ENCODE measurements at regions not wholly inside any gene's neighbourhood (a gene's known extent, or its start where the extent isn't known, plus 50 kb on each side); places are given as distances from the start of the nearest gene placed in this dataset.

DNA sequence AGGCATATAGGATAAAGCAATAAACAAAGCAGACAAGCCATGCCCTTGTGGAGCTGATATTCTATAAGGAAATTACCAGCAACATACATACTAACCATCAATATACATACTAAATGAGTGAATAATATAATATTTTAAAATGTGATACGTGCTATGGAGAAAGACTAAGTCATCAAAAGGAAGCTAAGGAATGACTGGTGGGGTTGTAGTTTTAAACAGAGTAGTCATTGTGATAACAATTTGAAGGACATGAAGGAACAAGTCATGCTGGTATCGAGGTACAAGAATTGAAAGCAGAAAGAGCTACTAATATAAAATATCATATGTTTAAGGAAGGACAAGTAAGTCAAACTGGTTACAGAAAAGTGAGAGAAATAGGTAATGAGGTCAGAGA lies 894.9 kb upstream of the PCDH9 start:
- TF ChIP-seq, protein P1, sequence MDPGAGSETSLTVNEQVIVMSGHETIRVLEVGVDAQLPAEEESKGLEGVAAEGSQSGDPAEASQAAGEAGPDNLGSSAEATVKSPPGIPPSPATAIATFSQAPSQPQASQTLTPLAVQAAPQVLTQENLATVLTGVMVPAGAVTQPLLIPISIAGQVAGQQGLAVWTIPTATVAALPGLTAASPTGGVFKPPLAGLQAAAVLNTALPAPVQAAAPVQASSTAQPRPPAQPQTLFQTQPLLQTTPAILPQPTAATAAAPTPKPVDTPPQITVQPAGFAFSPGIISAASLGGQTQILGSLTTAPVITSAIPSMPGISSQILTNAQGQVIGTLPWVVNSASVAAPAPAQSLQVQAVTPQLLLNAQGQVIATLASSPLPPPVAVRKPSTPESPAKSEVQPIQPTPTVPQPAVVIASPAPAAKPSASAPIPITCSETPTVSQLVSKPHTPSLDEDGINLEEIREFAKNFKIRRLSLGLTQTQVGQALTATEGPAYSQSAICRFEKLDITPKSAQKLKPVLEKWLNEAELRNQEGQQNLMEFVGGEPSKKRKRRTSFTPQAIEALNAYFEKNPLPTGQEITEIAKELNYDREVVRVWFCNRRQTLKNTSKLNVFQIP (CRISPR knock-in tag; IDR thresholded peaks at IDR 0.05; ENCODE audit: borderline replicate concordance, low read depth): no peak
- TF ChIP-seq, protein P2, sequence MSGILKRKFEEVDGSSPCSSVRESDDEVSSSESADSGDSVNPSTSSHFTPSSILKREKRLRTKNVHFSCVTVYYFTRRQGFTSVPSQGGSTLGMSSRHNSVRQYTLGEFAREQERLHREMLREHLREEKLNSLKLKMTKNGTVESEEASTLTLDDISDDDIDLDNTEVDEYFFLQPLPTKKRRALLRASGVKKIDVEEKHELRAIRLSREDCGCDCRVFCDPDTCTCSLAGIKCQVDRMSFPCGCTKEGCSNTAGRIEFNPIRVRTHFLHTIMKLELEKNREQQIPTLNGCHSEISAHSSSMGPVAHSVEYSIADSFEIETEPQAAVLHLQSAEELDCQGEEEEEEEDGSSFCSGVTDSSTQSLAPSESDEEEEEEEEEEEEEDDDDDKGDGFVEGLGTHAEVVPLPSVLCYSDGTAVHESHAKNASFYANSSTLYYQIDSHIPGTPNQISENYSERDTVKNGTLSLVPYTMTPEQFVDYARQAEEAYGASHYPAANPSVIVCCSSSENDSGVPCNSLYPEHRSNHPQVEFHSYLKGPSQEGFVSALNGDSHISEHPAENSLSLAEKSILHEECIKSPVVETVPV (CRISPR knock-in tag; IDR thresholded peaks at IDR 0.05): no peak
- TF ChIP-seq ZFP30 (CRISPR knock-in tag; IDR thresholded peaks at IDR 0.05): no peak
- no peak for ATAC-seq

DNA sequence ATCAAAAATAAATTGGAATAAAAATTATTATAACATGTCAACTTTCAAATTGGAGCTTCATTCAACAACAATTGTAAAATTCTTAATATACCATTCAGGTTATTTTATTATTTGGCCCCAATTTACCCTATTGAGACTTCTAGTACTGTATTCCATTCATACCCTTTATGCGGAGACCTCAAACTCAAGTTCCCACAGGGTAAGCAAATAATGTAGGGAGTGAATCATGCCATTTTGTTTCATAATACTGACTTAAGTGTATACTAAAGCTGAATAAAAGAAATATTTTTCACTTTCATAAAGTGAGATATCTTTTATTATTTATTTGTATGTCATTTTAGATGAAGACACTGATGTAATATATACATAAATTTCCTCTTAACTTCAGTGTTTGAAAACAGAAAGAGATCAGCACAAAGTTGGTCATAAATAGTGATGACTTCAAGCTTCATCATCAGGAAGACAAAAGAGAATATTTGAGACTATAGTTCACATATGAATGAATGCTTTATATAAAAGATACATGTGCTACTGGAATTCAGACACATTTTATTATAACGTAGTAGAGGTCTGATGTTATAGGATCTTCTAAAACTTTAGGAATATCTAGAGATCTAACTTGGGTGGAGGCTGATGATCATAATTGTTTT lies 894.4 kb upstream of the PCDH9 start:
- no peak for TF ChIP-seq ZFP30 (CRISPR knock-in tag; IDR thresholded peaks at IDR 0.05)

DNA sequence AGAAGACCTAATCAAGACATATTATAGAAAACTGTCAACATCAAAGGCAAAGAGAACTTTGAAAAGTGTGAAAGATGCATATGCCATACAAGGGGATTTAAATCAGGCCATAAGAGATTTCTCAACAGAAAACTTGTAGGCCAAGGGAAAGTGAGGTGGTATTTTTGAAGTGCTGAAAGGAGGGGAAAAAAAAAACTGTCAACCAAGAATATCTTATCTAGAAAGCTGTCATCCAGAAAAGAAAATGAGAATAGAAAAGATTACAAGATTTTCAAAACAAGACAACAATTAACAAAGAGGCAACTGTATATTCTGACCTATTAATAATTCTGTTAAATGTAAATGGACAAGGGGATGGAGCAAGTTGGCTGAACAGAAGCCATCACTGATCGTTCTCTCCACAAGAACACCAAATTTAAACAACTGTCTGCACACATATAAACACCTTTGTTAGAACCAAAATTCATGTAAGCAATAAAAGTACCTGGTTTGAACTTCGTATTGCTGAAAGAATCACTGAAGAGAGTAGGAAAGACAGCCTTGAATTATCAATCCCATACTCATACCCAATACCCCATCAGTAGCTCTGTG lies 880.1 kb upstream of the PCDH9 start:
- no peak for ATAC-seq
- TF ChIP-seq, protein P3, sequence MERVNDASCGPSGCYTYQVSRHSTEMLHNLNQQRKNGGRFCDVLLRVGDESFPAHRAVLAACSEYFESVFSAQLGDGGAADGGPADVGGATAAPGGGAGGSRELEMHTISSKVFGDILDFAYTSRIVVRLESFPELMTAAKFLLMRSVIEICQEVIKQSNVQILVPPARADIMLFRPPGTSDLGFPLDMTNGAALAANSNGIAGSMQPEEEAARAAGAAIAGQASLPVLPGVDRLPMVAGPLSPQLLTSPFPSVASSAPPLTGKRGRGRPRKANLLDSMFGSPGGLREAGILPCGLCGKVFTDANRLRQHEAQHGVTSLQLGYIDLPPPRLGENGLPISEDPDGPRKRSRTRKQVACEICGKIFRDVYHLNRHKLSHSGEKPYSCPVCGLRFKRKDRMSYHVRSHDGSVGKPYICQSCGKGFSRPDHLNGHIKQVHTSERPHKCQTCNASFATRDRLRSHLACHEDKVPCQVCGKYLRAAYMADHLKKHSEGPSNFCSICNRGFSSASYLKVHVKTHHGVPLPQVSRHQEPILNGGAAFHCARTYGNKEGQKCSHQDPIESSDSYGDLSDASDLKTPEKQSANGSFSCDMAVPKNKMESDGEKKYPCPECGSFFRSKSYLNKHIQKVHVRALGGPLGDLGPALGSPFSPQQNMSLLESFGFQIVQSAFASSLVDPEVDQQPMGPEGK (CRISPR knock-in tag; IDR thresholded peaks at IDR 0.05; ENCODE audit: borderline replicate concordance): no peak

More for the DNA sequence above, 894.4 kb upstream of the PCDH9 start:
- ATAC-seq: no peak

DNA sequence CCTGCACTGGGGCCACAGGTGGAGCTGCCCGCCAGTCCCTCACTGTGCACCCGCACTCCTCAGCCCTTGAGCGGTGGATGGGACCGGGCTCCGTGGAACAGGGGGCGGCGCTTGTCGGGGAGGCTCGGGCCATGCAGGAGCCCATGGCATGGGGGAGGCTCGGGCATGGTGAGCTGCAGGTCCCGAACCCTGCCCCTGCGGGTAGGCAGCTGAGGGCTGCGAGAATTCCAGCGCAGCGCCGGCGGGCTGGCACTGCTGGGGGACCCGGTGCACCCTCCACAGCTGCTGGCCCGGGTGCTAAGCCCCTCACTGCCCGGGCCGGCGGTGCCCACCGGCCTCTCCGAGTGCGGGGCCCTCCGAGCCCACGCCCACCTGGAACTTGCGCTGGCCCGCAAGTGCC lies 877.5 kb upstream of the PCDH9 start:
- TF ChIP-seq, protein P4, sequence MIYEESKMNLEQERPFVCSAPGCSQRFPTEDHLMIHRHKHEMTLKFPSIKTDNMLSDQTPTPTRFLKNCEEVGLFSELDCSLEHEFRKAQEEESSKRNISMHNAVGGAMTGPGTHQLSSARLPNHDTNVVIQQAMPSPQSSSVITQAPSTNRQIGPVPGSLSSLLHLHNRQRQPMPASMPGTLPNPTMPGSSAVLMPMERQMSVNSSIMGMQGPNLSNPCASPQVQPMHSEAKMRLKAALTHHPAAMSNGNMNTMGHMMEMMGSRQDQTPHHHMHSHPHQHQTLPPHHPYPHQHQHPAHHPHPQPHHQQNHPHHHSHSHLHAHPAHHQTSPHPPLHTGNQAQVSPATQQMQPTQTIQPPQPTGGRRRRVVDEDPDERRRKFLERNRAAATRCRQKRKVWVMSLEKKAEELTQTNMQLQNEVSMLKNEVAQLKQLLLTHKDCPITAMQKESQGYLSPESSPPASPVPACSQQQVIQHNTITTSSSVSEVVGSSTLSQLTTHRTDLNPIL (CRISPR knock-in tag; IDR thresholded peaks at IDR 0.05; ENCODE audit: low read depth): no peak
- TF ChIP-seq, protein P3 (CRISPR knock-in tag; IDR thresholded peaks at IDR 0.05; ENCODE audit: borderline replicate concordance): no peak
- TF ChIP-seq, protein P1 (CRISPR knock-in tag; IDR thresholded peaks at IDR 0.05; ENCODE audit: borderline replicate concordance, low read depth): no peak
- TF ChIP-seq, protein P5, sequence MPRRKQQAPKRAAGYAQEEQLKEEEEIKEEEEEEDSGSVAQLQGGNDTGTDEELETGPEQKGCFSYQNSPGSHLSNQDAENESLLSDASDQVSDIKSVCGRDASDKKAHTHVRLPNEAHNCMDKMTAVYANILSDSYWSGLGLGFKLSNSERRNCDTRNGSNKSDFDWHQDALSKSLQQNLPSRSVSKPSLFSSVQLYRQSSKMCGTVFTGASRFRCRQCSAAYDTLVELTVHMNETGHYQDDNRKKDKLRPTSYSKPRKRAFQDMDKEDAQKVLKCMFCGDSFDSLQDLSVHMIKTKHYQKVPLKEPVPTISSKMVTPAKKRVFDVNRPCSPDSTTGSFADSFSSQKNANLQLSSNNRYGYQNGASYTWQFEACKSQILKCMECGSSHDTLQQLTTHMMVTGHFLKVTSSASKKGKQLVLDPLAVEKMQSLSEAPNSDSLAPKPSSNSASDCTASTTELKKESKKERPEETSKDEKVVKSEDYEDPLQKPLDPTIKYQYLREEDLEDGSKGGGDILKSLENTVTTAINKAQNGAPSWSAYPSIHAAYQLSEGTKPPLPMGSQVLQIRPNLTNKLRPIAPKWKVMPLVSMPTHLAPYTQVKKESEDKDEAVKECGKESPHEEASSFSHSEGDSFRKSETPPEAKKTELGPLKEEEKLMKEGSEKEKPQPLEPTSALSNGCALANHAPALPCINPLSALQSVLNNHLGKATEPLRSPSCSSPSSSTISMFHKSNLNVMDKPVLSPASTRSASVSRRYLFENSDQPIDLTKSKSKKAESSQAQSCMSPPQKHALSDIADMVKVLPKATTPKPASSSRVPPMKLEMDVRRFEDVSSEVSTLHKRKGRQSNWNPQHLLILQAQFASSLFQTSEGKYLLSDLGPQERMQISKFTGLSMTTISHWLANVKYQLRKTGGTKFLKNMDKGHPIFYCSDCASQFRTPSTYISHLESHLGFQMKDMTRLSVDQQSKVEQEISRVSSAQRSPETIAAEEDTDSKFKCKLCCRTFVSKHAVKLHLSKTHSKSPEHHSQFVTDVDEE (CRISPR knock-in tag; IDR thresholded peaks at IDR 0.05): no peak
- TF ChIP-seq ZNF565 (CRISPR knock-in tag; conservative IDR thresholded peaks at IDR 0.05; ENCODE audit: low read depth): no peak
- no peak for ATAC-seq

DNA sequence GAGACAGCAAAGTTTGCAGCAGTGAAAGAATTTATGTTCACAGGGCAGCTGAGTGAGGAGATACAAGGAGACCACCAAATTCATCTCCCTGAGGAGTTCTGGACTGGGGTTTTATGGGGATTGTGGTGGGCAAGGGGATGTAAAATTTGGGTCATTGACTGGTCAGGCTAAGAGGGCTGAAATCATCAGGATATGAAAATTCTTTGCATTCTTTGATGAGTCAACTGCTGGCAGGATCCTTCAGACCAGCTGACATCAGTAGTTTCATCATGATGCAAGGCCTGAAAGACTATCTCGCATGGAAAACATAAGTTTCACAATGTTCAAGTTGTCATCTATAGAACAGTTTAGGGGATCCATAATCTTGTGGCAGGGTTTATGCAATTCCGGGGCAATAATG lies 869.5 kb upstream of the PCDH9 start:
- 0 out of 2 replicates have a peak, but pooled peaks have one; percentile 17 for TF ChIP-seq ISL1 (CRISPR knock-in tag; IDR thresholded peaks at IDR 0.05)
- TF ChIP-seq ZNF70 (CRISPR knock-in tag; IDR thresholded peaks at IDR 0.05): no peak
- no peak for ATAC-seq
